Left ventricle myocardium inferior (tissue), 1 donor: ENCODE measurements at regions not wholly inside any gene's neighbourhood (a gene's known extent, or its start where the extent isn't known, plus 50 kb on each side); places are given as distances from the start of the nearest gene placed in this dataset.

Experiments
- DNase-seq: peaks from one replicate; pipeline ENCODE4 v3.0.0-alpha.2; 2020
- H3K27ac ChIP-seq: fragments of 200-600 bp; replicated peaks from 2 replicates; pipeline ENCODE4 v1.8.0; 2021
- H3K27me3 ChIP-seq: fragments of 200-600 bp; 2 replicates; pipeline ENCODE4 v1.8.0; 2021; ENCODE audit warnings: low read depth
- H3K36me3 ChIP-seq: fragments of 200-600 bp; 2 replicates; pipeline ENCODE4 v1.8.0; 2021
- H3K4me1 ChIP-seq: fragments of 200-600 bp; 2 replicates; pipeline ENCODE4 v1.8.0; 2021
- H3K4me3 ChIP-seq: fragments of 200-600 bp; 2 replicates; pipeline ENCODE4 v1.8.0; 2021; ENCODE audit warnings: mild to moderate bottlenecking, moderate library complexity
- H3K9me3 ChIP-seq: fragments of 200-600 bp; replicated peaks from 2 replicates; pipeline ENCODE4 v1.8.0; 2021
- intact Hi-C: fragments of 100-400 bp; cut with micrococcal nuclease; formaldehyde crosslinking; loops from one replicate; pipeline ENCODE4 v1.11.0; 2022
- TF ChIP-seq, protein P1 (sequence below): fragments of 200-600 bp; IDR thresholded peaks from 2 replicates; pipeline ENCODE4 v1.8.0; 2021; ENCODE audit warnings: antibody characterized with exemption, mild to moderate bottlenecking, borderline replicate concordance
- donor health status: DM: no; HTN: yes; CAD: no; lungs with severe emphysema.

DNA sequence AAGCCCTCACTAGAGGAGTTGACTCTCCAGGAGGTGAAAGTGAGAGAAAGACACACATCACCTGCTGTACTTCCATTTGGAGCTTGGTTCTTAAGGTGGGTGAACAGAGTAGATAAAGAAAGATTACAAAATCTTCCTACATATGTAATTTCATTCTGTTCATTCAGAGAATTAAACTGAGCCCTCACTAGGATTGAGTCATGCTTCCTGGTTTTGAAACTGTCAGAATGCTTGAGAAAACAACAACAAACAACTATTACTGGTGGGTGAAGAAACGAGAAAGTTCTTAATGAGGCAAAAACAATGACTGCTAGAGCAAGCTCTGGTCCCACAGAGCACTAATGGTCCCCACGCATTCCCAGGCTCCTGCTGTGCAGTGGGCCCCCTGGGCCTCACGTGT is 841.7 kb downstream of the VRK1 start:
- Histone ChIP-seq H3K36me3 (no peaks in the 10 kb centered on the region), H3K9me3 (no peaks in the 10 kb centered on the region), H3K27me3 (peaks cover 39% of the 10 kb centered on the region), H3K4me1 (no peaks in the 10 kb centered on the region), H3K27ac (no peak overlapping the region), H3K4me3 (no peak overlapping the region)
- intact Hi-C loops: no loop called here
- TF ChIP-seq, protein P1, sequence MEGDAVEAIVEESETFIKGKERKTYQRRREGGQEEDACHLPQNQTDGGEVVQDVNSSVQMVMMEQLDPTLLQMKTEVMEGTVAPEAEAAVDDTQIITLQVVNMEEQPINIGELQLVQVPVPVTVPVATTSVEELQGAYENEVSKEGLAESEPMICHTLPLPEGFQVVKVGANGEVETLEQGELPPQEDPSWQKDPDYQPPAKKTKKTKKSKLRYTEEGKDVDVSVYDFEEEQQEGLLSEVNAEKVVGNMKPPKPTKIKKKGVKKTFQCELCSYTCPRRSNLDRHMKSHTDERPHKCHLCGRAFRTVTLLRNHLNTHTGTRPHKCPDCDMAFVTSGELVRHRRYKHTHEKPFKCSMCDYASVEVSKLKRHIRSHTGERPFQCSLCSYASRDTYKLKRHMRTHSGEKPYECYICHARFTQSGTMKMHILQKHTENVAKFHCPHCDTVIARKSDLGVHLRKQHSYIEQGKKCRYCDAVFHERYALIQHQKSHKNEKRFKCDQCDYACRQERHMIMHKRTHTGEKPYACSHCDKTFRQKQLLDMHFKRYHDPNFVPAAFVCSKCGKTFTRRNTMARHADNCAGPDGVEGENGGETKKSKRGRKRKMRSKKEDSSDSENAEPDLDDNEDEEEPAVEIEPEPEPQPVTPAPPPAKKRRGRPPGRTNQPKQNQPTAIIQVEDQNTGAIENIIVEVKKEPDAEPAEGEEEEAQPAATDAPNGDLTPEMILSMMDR: no peak
- DNase-seq: no peak

DNA sequence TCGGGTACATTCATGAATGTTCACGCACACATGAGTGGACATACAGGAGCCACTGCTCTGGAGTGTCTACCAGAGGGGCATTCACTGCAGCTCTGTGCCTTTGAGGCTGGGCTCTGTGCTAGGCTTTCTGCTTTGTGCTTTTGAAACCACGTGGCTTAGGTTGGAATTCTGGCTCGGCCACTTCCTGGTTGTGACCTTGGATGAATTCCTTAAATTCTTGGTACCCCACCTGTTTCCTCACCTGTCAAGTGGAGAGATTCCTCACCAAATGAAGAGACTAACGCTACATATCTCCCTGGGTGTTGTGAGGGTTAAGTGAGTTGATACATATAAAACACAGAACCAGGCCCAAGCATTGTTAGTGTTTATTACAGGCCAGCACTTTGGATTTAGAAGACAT is 842.8 kb downstream of the VRK1 start:
- H3K9me3 ChIP-seq: no peaks in the 10 kb centered on the region
- H3K4me1 ChIP-seq: no peaks in the 10 kb centered on the region
- DNase-seq: no peak
- H3K27me3 ChIP-seq: peaks cover 30% of the 10 kb centered on the region
- H3K36me3 ChIP-seq: no peaks in the 10 kb centered on the region
- intact Hi-C loops: no loop called here
- no peak overlapping the region for H3K4me3 ChIP-seq
- TF ChIP-seq, protein P1: no peak
- H3K27ac ChIP-seq: no peak overlapping the region

GRCh38 chr14:97641827-97642226 is 844.6 kb downstream of the VRK1 start:
- Histone ChIP-seq H3K4me3 (no peak overlapping the region), H3K4me1 (no peaks in the 10 kb centered on the region), H3K36me3 (no peaks in the 10 kb centered on the region), H3K27me3 (peaks cover 14% of the 10 kb centered on the region), H3K9me3 (no peaks in the 10 kb centered on the region), H3K27ac (no peak overlapping the region)
- TF ChIP-seq, protein P1: no peak
- no peak for DNase-seq
- intact Hi-C loops: no loop called here

- Histone ChIP-seq H3K36me3 (no peaks in the 10 kb centered on the region), H3K4me1 (no peaks in the 10 kb centered on the region), H3K9me3 (no peaks in the 10 kb centered on the region), H3K27me3 (peaks cover 6% of the 10 kb centered on the region), H3K27ac (no peak overlapping the region), H3K4me3 (no peak overlapping the region)
- intact Hi-C loops: no loop called here
- TF ChIP-seq, protein P1: no peak
- no peak for DNase-seq
Observed at GRCh38 chr14:97642631-97643030, 845.4 kb downstream of the VRK1 start.

DNA sequence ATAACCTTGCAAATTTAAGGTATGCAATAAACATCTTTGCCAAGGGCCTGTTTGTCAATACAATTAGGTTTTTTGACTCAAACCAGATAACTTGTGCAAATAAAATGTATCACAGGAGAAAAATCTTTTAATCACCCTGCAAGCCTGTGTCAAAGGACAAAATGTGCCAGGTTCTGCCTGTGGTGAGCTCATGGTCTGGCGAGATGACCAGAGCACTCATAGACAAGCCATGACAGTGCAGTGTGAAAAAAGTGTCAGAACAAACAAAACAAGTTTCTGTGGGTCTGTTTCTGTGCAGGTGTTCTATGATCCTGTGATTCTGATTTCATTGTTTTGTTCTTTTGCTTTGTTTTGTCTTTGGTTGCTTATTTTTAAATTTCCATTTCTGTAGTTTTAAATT is 847.2 kb downstream of the VRK1 start:
- Histone ChIP-seq H3K27me3 (peaks cover 2% of the 10 kb centered on the region), H3K4me1 (no peaks in the 10 kb centered on the region), H3K9me3 (no peaks in the 10 kb centered on the region), H3K4me3 (no peak overlapping the region), H3K36me3 (no peaks in the 10 kb centered on the region), H3K27ac (no peak overlapping the region)
- intact Hi-C loops: no loop called here
- TF ChIP-seq, protein P1: no peak
- no peak for DNase-seq

- intact Hi-C loops: no loop called here
- Histone ChIP-seq H3K4me1 (no peaks in the 10 kb centered on the region), H3K27me3 (peaks cover 2% of the 10 kb centered on the region), H3K27ac (no peak overlapping the region), H3K4me3 (no peak overlapping the region), H3K9me3 (no peaks in the 10 kb centered on the region), H3K36me3 (no peaks in the 10 kb centered on the region)
- no peak for DNase-seq
- TF ChIP-seq, protein P1: no peak
Observed at GRCh38 chr14:97649752-97650151, 852.6 kb downstream of the VRK1 start.
